ENCODE measurements at regions not wholly inside any gene's neighbourhood (a gene's known extent, or its start where the extent isn't known, plus 50 kb on each side); places are given as distances from the start of the nearest gene placed in this dataset.
"Not testable (repeated sequence)": the region's sequence is repeated elsewhere in the genome, so short reads cannot be mapped to it uniquely, and the experiment has no call there.

GRCh38 chr1:30374400-30375070 lies 348.9 kb downstream of the MATN1 start:
- no peak for DNase-seq

- DNase-seq = no peak
These were observed 349.6 kb downstream of the MATN1 start for GRCh38 chr1:30373471-30374399.

GRCh38 chr1:30372792-30373433 lies 350.5 kb downstream of the MATN1 start:
- DNase-seq = no peak

- DNase-seq = no peak
These were observed 351.2 kb downstream of the MATN1 start for GRCh38 chr1:30371888-30372791.

GRCh38 chr1:30371179-30371788 lies 352.1 kb downstream of the MATN1 start:
- no peak for DNase-seq

GRCh38 chr1:30368651-30369240 lies 354.6 kb downstream of the MATN1 start:
- no peak for DNase-seq

GRCh38 chr1:30366911-30367310 lies 356.5 kb downstream of the MATN1 start:
- no peak for DNase-seq

GRCh38 chr1:30366199-30366598 lies 357.2 kb downstream of the MATN1 start:
- DNase-seq = no peak

- no peak for DNase-seq
These were observed 357.8 kb downstream of the MATN1 start for GRCh38 chr1:30365596-30365995.

GRCh38 chr1:30363031-30363430 lies 360.4 kb downstream of the MATN1 start:
- DNase-seq = no peak

GRCh38 chr1:30362603-30362990 lies 360.8 kb downstream of the MATN1 start:
- DNase-seq = no peak

- DNase-seq = not testable (repeated sequence)
These were observed 361.3 kb downstream of the MATN1 start for GRCh38 chr1:30361890-30362602.

GRCh38 chr1:30360753-30361152 lies 362.6 kb downstream of the MATN1 start:
- no peak for DNase-seq

- no peak for DNase-seq
These were observed 363.1 kb downstream of the MATN1 start for GRCh38 chr1:30360281-30360680.

- no peak for DNase-seq
These were observed 363.7 kb downstream of the MATN1 start for GRCh38 chr1:30359539-30360220.

GRCh38 chr1:30358500-30358899 lies 364.9 kb downstream of the MATN1 start:
- DNase-seq = no peak

GRCh38 chr1:30356839-30357238 lies 366.5 kb downstream of the MATN1 start:
- no peak for DNase-seq

GRCh38 chr1:30354410-30354809 lies 369.0 kb downstream of the MATN1 start:
- DNase-seq = no peak

GRCh38 chr1:30353637-30354036 lies 369.7 kb downstream of the MATN1 start:
- DNase-seq = peak; percentile 6

- DNase-seq = no peak
These were observed 375.2 kb downstream of the MATN1 start for GRCh38 chr1:30348147-30348546.
